Fibroblast of lung (primary cell): ENCODE measurements at regions not wholly inside any gene's neighbourhood (a gene's known extent, or its start where the extent isn't known, plus 50 kb on each side); places are given as distances from the start of the nearest gene placed in this dataset.
"Not testable (repeated sequence)": the region's sequence is repeated elsewhere in the genome, so short reads cannot be mapped to it uniquely, and the experiment has no call there.

Experiments
- EZH2 ChIP-seq: IDR thresholded peaks from 2 replicates; pipeline ENCODE4 v1.5.1; 2012; ENCODE audit warnings: low read length, control low read depth, mild to moderate bottlenecking; ENCODE audit errors: missing control alignments
- TF ChIP-seq, protein P1 (sequence below), 2 donors: IDR thresholded peaks in 1 of 2; conservative IDR thresholded peaks in 1 of 2; 1 replicate in 1 of 2; 2 replicates in 1 of 2; pipeline ENCODE4 v1.5.1; 2011 to 2012; ENCODE audit warnings: low read length in 2 of 2, control low read depth in 1 of 2, inconsistent platforms in 1 of 2, low read depth in 1 of 2, mild to moderate bottlenecking in 1 of 2

- TF ChIP-seq, protein P1, sequence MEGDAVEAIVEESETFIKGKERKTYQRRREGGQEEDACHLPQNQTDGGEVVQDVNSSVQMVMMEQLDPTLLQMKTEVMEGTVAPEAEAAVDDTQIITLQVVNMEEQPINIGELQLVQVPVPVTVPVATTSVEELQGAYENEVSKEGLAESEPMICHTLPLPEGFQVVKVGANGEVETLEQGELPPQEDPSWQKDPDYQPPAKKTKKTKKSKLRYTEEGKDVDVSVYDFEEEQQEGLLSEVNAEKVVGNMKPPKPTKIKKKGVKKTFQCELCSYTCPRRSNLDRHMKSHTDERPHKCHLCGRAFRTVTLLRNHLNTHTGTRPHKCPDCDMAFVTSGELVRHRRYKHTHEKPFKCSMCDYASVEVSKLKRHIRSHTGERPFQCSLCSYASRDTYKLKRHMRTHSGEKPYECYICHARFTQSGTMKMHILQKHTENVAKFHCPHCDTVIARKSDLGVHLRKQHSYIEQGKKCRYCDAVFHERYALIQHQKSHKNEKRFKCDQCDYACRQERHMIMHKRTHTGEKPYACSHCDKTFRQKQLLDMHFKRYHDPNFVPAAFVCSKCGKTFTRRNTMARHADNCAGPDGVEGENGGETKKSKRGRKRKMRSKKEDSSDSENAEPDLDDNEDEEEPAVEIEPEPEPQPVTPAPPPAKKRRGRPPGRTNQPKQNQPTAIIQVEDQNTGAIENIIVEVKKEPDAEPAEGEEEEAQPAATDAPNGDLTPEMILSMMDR (conservative IDR thresholded peaks at IDR 0.05 in 1 of 2, IDR thresholded peaks at IDR 0.05 in 1 of 2; ENCODE audit: low read depth in 1 of 2, low read length in 2 of 2): not testable (repeated sequence)
- TF ChIP-seq EZH2: not testable (repeated sequence)
Measured at GRCh38 chr6:104675161-104675560, 184.6 kb downstream of the HACE1 start.
